Smooth muscle cell (in vitro differentiated cells): ENCODE measurements at regions not wholly inside any gene's neighbourhood (a gene's known extent, or its start where the extent isn't known, plus 50 kb on each side); places are given as distances from the start of the nearest gene placed in this dataset.

Experiments used
- DNase-seq: peaks from one replicate; lab custom pipeline; 2025; ENCODE audit not compliant: unreplicated experiment; lab: John Stamatoyannopoulos, UW
- H2AFZ ChIP-seq: fragments of 200-600 bp; sonication (generic); 2 replicates; pipeline ENCODE4 v1.6.0; 2016; ENCODE audit warnings: antibody characterized with exemption, low read depth, mild to moderate bottlenecking
- H3F3A ChIP-seq: fragments of 200-600 bp; sonication (generic); 2 replicates; pipeline ENCODE4 v1.6.0; 2017; ENCODE audit warnings: antibody characterized with exemption, low read depth
- H3K27ac ChIP-seq: fragments of 200-600 bp; sonication (generic); 2 replicates; pipeline ENCODE4 v1.5.1; 2016; ENCODE audit warnings: low read depth, mild to moderate bottlenecking
- H3K27me3 ChIP-seq: fragments of 200-600 bp; sonication (generic); 2 replicates; pipeline ENCODE4 v1.6.1; 2016; ENCODE audit warnings: low read depth, mild to moderate bottlenecking
- H3K36me3 ChIP-seq: fragments of 200-600 bp; sonication (generic); 2 replicates; pipeline ENCODE4 v1.5.1; 2016; ENCODE audit warnings: low read depth
- H3K4me1 ChIP-seq: fragments of 200-600 bp; sonication (generic); 2 replicates; pipeline ENCODE4 v1.5.1; 2016; ENCODE audit warnings: low read depth
- H3K4me2 ChIP-seq: fragments of 200-600 bp; sonication (generic); 2 replicates; pipeline ENCODE4 v1.6.0; 2016; ENCODE audit warnings: mild to moderate bottlenecking
- H3K4me3 ChIP-seq: fragments of 200-600 bp; sonication (generic); 2 replicates; pipeline ENCODE4 v1.5.1; 2016; ENCODE audit warnings: mild to moderate bottlenecking
- H3K79me2 ChIP-seq: fragments of 200-600 bp; sonication (generic); 2 replicates; pipeline ENCODE4 v1.6.0; 2016; ENCODE audit warnings: low read depth, mild to moderate bottlenecking
- H3K9ac ChIP-seq: fragments of 200-600 bp; sonication (generic); 2 replicates; pipeline ENCODE4 v1.6.0; 2016; ENCODE audit warnings: low read depth
- H3K9me3 ChIP-seq: fragments of 200-600 bp; sonication (generic); replicated peaks from 2 replicates; pipeline ENCODE4 v1.5.1; 2016; ENCODE audit warnings: low read depth
- H4K20me1 ChIP-seq: fragments of 200-600 bp; sonication (generic); 2 replicates; pipeline ENCODE4 v1.6.0; 2016; ENCODE audit warnings: low read depth
- CTCF ChIP-seq: fragments of 200-600 bp; sonication (generic); IDR thresholded peaks from 2 replicates; pipeline ENCODE4 v1.5.1; 2017; ENCODE audit warnings: borderline replicate concordance, mild to moderate bottlenecking, antibody characterized with exemption; ENCODE audit not compliant: insufficient read depth, poor library complexity, severe bottlenecking
- WGBS: methylation state at CpG from one replicate; pipeline ENCODE4 v1.1.7; 2016; ENCODE audit warnings: low lambda C conversion rate; 5-methylcytosine and 5-hydroxymethylcytosine counted together

GRCh38 chr9:38251036-38251860 lies 141.3 kb upstream of the ALDH1B1 start:
- Histone ChIP-seq H3F3A (no peaks in the 10 kb centered on the region), H2AFZ (no peak overlapping the region), H3K9ac (no peak overlapping the region), H3K4me1 (no peaks in the 10 kb centered on the region), H3K4me2 (no peak overlapping the region), H3K9me3 (no peaks in the 10 kb centered on the region), H3K36me3 (no peaks in the 10 kb centered on the region), H3K27me3 (no peaks in the 10 kb centered on the region), H4K20me1 (no peaks in the 10 kb centered on the region), H3K27ac (no peak overlapping the region), H3K79me2 (no peaks in the 10 kb centered on the region), H3K4me3 (no peak overlapping the region)
- no peak for DNase-seq
- no peak for TF ChIP-seq CTCF
- 51% methylated on average over 3 of the region's 3 CpGs for WGBS

- H3K79me2 ChIP-seq = no peaks in the 10 kb centered on the region
- no peak overlapping the region for H2AFZ ChIP-seq
- WGBS = 84% methylated on average over 10 of the region's 10 CpGs
- H3K4me2 ChIP-seq = no peak overlapping the region
- no peaks in the 10 kb centered on the region for H3K36me3 ChIP-seq
- no peaks in the 10 kb centered on the region for H3K4me1 ChIP-seq
- H4K20me1 ChIP-seq = no peaks in the 10 kb centered on the region
- no peak overlapping the region for H3K27ac ChIP-seq
- no peaks in the 10 kb centered on the region for H3F3A ChIP-seq
- no peak for DNase-seq
- H3K9me3 ChIP-seq = no peaks in the 10 kb centered on the region
- H3K4me3 ChIP-seq = no peak overlapping the region
- TF ChIP-seq CTCF = no peak
- no peaks in the 10 kb centered on the region for H3K27me3 ChIP-seq
- no peak overlapping the region for H3K9ac ChIP-seq
Observed at GRCh38 chr9:38250279-38251035, 142.0 kb upstream of the ALDH1B1 start.

- Histone ChIP-seq H3K9me3 (no peaks in the 10 kb centered on the region), H3K4me1 (no peaks in the 10 kb centered on the region), H3K27ac (no peak overlapping the region), H3F3A (no peaks in the 10 kb centered on the region), H2AFZ (no peak overlapping the region), H3K36me3 (no peaks in the 10 kb centered on the region), H3K79me2 (no peaks in the 10 kb centered on the region), H3K9ac (no peak overlapping the region), H3K27me3 (no peaks in the 10 kb centered on the region), H4K20me1 (no peaks in the 10 kb centered on the region), H3K4me3 (no peak overlapping the region), H3K4me2 (no peak overlapping the region)
- TF ChIP-seq CTCF = no peak
- DNase-seq = no peak
- 78% methylated on average over 6 of the region's 6 CpGs for WGBS
Observed at GRCh38 chr9:38249587-38250210, 142.8 kb upstream of the ALDH1B1 start.
